ENCODE measurements at regions not wholly inside any gene's neighbourhood (a gene's known extent, or its start where the extent isn't known, plus 50 kb on each side); places are given as distances from the start of the nearest gene placed in this dataset.

GRCh38 chr20:52454660-52455059 is 263.1 kb upstream of the ZFP64 start:
- Mint-ChIP-seq H3K4me3 (no peak overlapping the region), H3K36me3 (ENCODE audit: low read depth) (no peaks in the 10 kb centered on the region), H3K4me1 (peaks cover 4% of the 10 kb centered on the region), H3K27ac (ENCODE audit: unreplicated experiment) (no peak overlapping the region), H3K27me3 (ENCODE audit: low read depth) (no peaks in the 10 kb centered on the region), H3K9me3 (peaks cover 6% of the 10 kb centered on the region)
- no peak for DNase-seq (ENCODE audit: low read depth, low spot score)
- TF ChIP-seq CTCF (conservative IDR thresholded peaks at IDR 0.05), result no peak

- H3K36me3 Mint-ChIP-seq (ENCODE audit: low read depth), result no peaks in the 10 kb centered on the region
- no peaks in the 10 kb centered on the region for H3K27me3 Mint-ChIP-seq (ENCODE audit: low read depth)
- no peak overlapping the region for H3K27ac Mint-ChIP-seq (ENCODE audit: unreplicated experiment)
- DNase-seq (ENCODE audit: low read depth, low spot score), result no peak
- no peak overlapping the region for H3K4me3 Mint-ChIP-seq
- H3K4me1 Mint-ChIP-seq, result peaks cover 8% of the 10 kb centered on the region
- TF ChIP-seq CTCF (conservative IDR thresholded peaks at IDR 0.05), result no peak
- H3K9me3 Mint-ChIP-seq, result peaks cover 2% of the 10 kb centered on the region
Observed at GRCh38 chr20:52448513-52449232, 257.1 kb upstream of the ZFP64 start.

GRCh38 chr20:52447225-52447551 is 255.6 kb upstream of the ZFP64 start:
- Mint-ChIP-seq H3K27ac (ENCODE audit: unreplicated experiment) (no peak overlapping the region), H3K9me3 (no peaks in the 10 kb centered on the region), H3K4me3 (no peak overlapping the region), H3K4me1 (peaks cover 8% of the 10 kb centered on the region), H3K36me3 (ENCODE audit: low read depth) (no peaks in the 10 kb centered on the region), H3K27me3 (ENCODE audit: low read depth) (no peaks in the 10 kb centered on the region)
- no peak for DNase-seq (ENCODE audit: low read depth, low spot score)
- TF ChIP-seq CTCF (conservative IDR thresholded peaks at IDR 0.05), result no peak

GRCh38 chr20:52446421-52447224 is 255.0 kb upstream of the ZFP64 start:
- Mint-ChIP-seq H3K36me3 (ENCODE audit: low read depth) (no peaks in the 10 kb centered on the region), H3K4me1 (peaks cover 8% of the 10 kb centered on the region), H3K4me3 (no peak overlapping the region), H3K27ac (ENCODE audit: unreplicated experiment) (no peak overlapping the region), H3K27me3 (ENCODE audit: low read depth) (no peaks in the 10 kb centered on the region), H3K9me3 (no peaks in the 10 kb centered on the region)
- no peak for DNase-seq (ENCODE audit: low read depth, low spot score)
- no peak for TF ChIP-seq CTCF (conservative IDR thresholded peaks at IDR 0.05)

- Mint-ChIP-seq H3K27me3 (ENCODE audit: low read depth) (no peaks in the 10 kb centered on the region), H3K27ac (ENCODE audit: unreplicated experiment) (no peak overlapping the region), H3K9me3 (no peaks in the 10 kb centered on the region), H3K4me1 (peaks cover 4% of the 10 kb centered on the region), H3K36me3 (ENCODE audit: low read depth) (no peaks in the 10 kb centered on the region), H3K4me3 (no peak overlapping the region)
- DNase-seq (ENCODE audit: low read depth, low spot score), result no peak
- TF ChIP-seq CTCF (conservative IDR thresholded peaks at IDR 0.05), result no peak
Observed at GRCh38 chr20:52444455-52444854, 252.9 kb upstream of the ZFP64 start.

All from neural crest cell (in vitro differentiated cells).